NCI-H526 treated with DMSO at 0.1 percent for 48 hours (cell line): ENCODE measurements at regions not wholly inside any gene's neighbourhood (a gene's known extent, or its start where the extent isn't known, plus 50 kb on each side); places are given as distances from the start of the nearest gene placed in this dataset.

Experiments
- DNase-seq: peaks from one replicate; lab custom pipeline; 2025; lab: John Stamatoyannopoulos, UW

- DNase-seq, result no peak
Measured at GRCh38 chr4:24287096-24287495, 297.3 kb downstream of the DHX15 start.

- DNase-seq, result no peak
Measured at GRCh38 chr4:24285759-24286158, 298.6 kb downstream of the DHX15 start.

GRCh38 chr4:24282446-24282845 lies 301.9 kb downstream of the DHX15 start:
- no peak for DNase-seq

- no peak for DNase-seq
Measured at GRCh38 chr4:24279911-24280375, 304.4 kb downstream of the DHX15 start.

- no peak for DNase-seq
Measured at GRCh38 chr4:24279469-24279868, 304.9 kb downstream of the DHX15 start.

GRCh38 chr4:24278693-24279092 lies 305.7 kb downstream of the DHX15 start:
- no peak for DNase-seq

- no peak for DNase-seq
Measured at GRCh38 chr4:24274381-24274941, 309.9 kb downstream of the DHX15 start.

GRCh38 chr4:24273136-24273535 lies 311.2 kb downstream of the DHX15 start:
- DNase-seq, result no peak

- no peak for DNase-seq
Measured at GRCh38 chr4:24266951-24267722, 317.2 kb downstream of the DHX15 start.

- DNase-seq, result no peak
Measured at GRCh38 chr4:24265989-24266388, 318.4 kb downstream of the DHX15 start.

GRCh38 chr4:24262616-24263015 lies 321.7 kb downstream of the DHX15 start:
- DNase-seq, result no peak

- no peak for DNase-seq
Measured at GRCh38 chr4:24262084-24262483, 322.3 kb downstream of the DHX15 start.

- no peak for DNase-seq
Measured at GRCh38 chr4:24260923-24261564, 323.3 kb downstream of the DHX15 start.

GRCh38 chr4:24260133-24260715 lies 324.1 kb downstream of the DHX15 start:
- DNase-seq, result no peak

- DNase-seq, result no peak
Measured at GRCh38 chr4:24256547-24256946, 327.8 kb downstream of the DHX15 start.

GRCh38 chr4:24256066-24256465 lies 328.3 kb downstream of the DHX15 start:
- no peak for DNase-seq

- no peak for DNase-seq
Measured at GRCh38 chr4:24252121-24252520, 332.2 kb downstream of the DHX15 start.

- DNase-seq, result no peak
Measured at GRCh38 chr4:24251589-24251988, 332.8 kb downstream of the DHX15 start.

- no peak for DNase-seq
Measured at GRCh38 chr4:24249972-24250371, 334.4 kb downstream of the DHX15 start.

- no peak for DNase-seq
Measured at GRCh38 chr4:24248674-24249630, 335.4 kb downstream of the DHX15 start.

- DNase-seq, result no peak
Measured at GRCh38 chr4:24245491-24245820, 338.9 kb downstream of the DHX15 start.
